Right lobe of liver (tissue), 4 donors: ENCODE measurements at regions not wholly inside any gene's neighbourhood (a gene's known extent, or its start where the extent isn't known, plus 50 kb on each side); places are given as distances from the start of the nearest gene placed in this dataset.

Source experiments
- POLR2A ChIP-seq: fragments of 450-650 bp; IDR thresholded peaks from one replicate; pipeline ENCODE4 v1.6.1; 2017; ENCODE audit warnings: antibody characterized with exemption, mild to moderate bottlenecking
- TF ChIP-seq, protein P1 (sequence below), 4 donors: fragments of 200-600 bp in 3 of 4; fragments of 450-650 bp in 1 of 4; IDR thresholded peaks; one replicate each; pipeline versions ENCODE4 v1.5.1 to v1.8.0; 2016 to 2022; ENCODE audit warnings: antibody characterized with exemption in 4 of 4, mild to moderate bottlenecking in 2 of 4
- donor health status: DM: no; HTN: no; CAD: no.
- donor health status: DM: no; HTN: no; CAD: no.
- donor health status: DM: no; HTN: yes; CAD: no.

DNA sequence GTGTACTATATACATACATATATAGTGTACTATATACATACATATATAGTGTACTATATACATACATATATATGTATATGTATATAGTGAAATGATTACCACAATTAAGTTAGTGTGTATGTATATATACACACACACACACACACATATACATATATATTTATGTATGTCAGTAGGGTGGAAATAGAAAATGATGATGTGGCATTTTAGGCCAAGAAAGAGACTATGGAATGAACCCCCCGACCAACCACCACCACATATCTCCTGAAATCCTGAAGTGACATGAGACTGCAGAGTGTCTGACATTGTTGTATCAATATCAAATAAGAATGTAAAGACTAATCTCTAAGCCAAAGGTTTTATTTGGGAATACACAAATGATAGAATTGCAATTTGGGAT, 107.6 kb downstream of the RFC3 start:
- TF ChIP-seq, protein P1, sequence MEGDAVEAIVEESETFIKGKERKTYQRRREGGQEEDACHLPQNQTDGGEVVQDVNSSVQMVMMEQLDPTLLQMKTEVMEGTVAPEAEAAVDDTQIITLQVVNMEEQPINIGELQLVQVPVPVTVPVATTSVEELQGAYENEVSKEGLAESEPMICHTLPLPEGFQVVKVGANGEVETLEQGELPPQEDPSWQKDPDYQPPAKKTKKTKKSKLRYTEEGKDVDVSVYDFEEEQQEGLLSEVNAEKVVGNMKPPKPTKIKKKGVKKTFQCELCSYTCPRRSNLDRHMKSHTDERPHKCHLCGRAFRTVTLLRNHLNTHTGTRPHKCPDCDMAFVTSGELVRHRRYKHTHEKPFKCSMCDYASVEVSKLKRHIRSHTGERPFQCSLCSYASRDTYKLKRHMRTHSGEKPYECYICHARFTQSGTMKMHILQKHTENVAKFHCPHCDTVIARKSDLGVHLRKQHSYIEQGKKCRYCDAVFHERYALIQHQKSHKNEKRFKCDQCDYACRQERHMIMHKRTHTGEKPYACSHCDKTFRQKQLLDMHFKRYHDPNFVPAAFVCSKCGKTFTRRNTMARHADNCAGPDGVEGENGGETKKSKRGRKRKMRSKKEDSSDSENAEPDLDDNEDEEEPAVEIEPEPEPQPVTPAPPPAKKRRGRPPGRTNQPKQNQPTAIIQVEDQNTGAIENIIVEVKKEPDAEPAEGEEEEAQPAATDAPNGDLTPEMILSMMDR (IDR thresholded peaks at IDR 0.05), result no peak
- no peak for TF ChIP-seq POLR2A
